Activated naive CD8-positive, alpha-beta T cell (primary cell): ENCODE measurements at regions not wholly inside any gene's neighbourhood (a gene's known extent, or its start where the extent isn't known, plus 50 kb on each side); places are given as distances from the start of the nearest gene placed in this dataset.

Experiments used
- H3K27ac Mint-ChIP-seq: one replicate; pipeline ENCODE4 v1.8.0; 2021; ENCODE audit warnings: mixed read lengths
- H3K27me3 Mint-ChIP-seq: one replicate; pipeline ENCODE4 v1.8.0; 2021; ENCODE audit warnings: mixed read lengths
- H3K36me3 Mint-ChIP-seq: one replicate; pipeline ENCODE4 v1.8.0; 2021; ENCODE audit warnings: mixed read lengths
- H3K4me1 Mint-ChIP-seq: one replicate; pipeline ENCODE4 v1.8.0; 2021; ENCODE audit warnings: low read depth, mixed read lengths
- H3K4me3 Mint-ChIP-seq: one replicate; pipeline ENCODE4 v1.8.0; 2021; ENCODE audit warnings: mild to moderate bottlenecking, mixed read lengths
- H3K9me3 Mint-ChIP-seq: one replicate; pipeline ENCODE4 v1.8.0; 2021; ENCODE audit warnings: low read depth, mixed read lengths

- Mint-ChIP-seq H3K9me3 (no peaks in the 10 kb centered on the region), H3K4me1 (peaks cover 38% of the 10 kb centered on the region), H3K27ac (no peak overlapping the region), H3K27me3 (no peaks in the 10 kb centered on the region), H3K36me3 (no peaks in the 10 kb centered on the region), H3K4me3 (no peak overlapping the region)
Observed at GRCh38 chr4:184315675-184316359, 98.1 kb upstream of the ENPP6 start.

GRCh38 chr4:184313702-184314659 is 96.3 kb upstream of the ENPP6 start:
- Mint-ChIP-seq H3K9me3 (no peaks in the 10 kb centered on the region), H3K4me1 (peaks cover 39% of the 10 kb centered on the region), H3K27me3 (no peaks in the 10 kb centered on the region), H3K27ac (peak overlapping the region; percentile 58), H3K36me3 (no peaks in the 10 kb centered on the region), H3K4me3 (peak overlapping the region; percentile 12)

GRCh38 chr4:184313058-184313581 is 95.4 kb upstream of the ENPP6 start:
- Mint-ChIP-seq H3K27ac (no peak overlapping the region), H3K27me3 (no peaks in the 10 kb centered on the region), H3K36me3 (no peaks in the 10 kb centered on the region), H3K4me1 (peaks cover 39% of the 10 kb centered on the region), H3K9me3 (no peaks in the 10 kb centered on the region), H3K4me3 (no peak overlapping the region)

- Mint-ChIP-seq H3K27ac (peak overlapping the region; percentile 5), H3K4me3 (no peak overlapping the region), H3K27me3 (no peaks in the 10 kb centered on the region), H3K4me1 (peaks cover 38% of the 10 kb centered on the region), H3K36me3 (no peaks in the 10 kb centered on the region), H3K9me3 (no peaks in the 10 kb centered on the region)
Observed at GRCh38 chr4:184312126-184312525, 94.5 kb upstream of the ENPP6 start.

GRCh38 chr4:184310881-184311709 is 93.4 kb upstream of the ENPP6 start:
- no peaks in the 10 kb centered on the region for H3K27me3 Mint-ChIP-seq
- H3K4me1 Mint-ChIP-seq = peaks cover 37% of the 10 kb centered on the region
- no peaks in the 10 kb centered on the region for H3K9me3 Mint-ChIP-seq
- no peaks in the 10 kb centered on the region for H3K36me3 Mint-ChIP-seq
- no peak overlapping the region for H3K27ac Mint-ChIP-seq
- no peak overlapping the region for H3K4me3 Mint-ChIP-seq

GRCh38 chr4:184310171-184310567 is 92.5 kb upstream of the ENPP6 start:
- Mint-ChIP-seq H3K27ac (peak overlapping the region; percentile 41), H3K27me3 (no peaks in the 10 kb centered on the region), H3K4me3 (peak overlapping the region; percentile 8), H3K9me3 (no peaks in the 10 kb centered on the region), H3K36me3 (no peaks in the 10 kb centered on the region), H3K4me1 (peaks cover 37% of the 10 kb centered on the region)

GRCh38 chr4:184309241-184310170 is 91.8 kb upstream of the ENPP6 start:
- Mint-ChIP-seq H3K9me3 (peaks cover 3% of the 10 kb centered on the region), H3K27ac (peak overlapping the region; percentile 41), H3K4me3 (peak overlapping the region; percentile 15), H3K36me3 (peaks cover 2% of the 10 kb centered on the region), H3K4me1 (peaks cover 37% of the 10 kb centered on the region), H3K27me3 (no peaks in the 10 kb centered on the region)

GRCh38 chr4:184306949-184307348 is 89.3 kb upstream of the ENPP6 start:
- Mint-ChIP-seq H3K27ac (no peak overlapping the region), H3K27me3 (no peaks in the 10 kb centered on the region), H3K4me1 (peaks cover 24% of the 10 kb centered on the region), H3K36me3 (peaks cover 6% of the 10 kb centered on the region), H3K9me3 (peaks cover 3% of the 10 kb centered on the region), H3K4me3 (no peak overlapping the region)

GRCh38 chr4:184306470-184306869 is 88.8 kb upstream of the ENPP6 start:
- peaks cover 6% of the 10 kb centered on the region for H3K36me3 Mint-ChIP-seq
- no peaks in the 10 kb centered on the region for H3K27me3 Mint-ChIP-seq
- H3K9me3 Mint-ChIP-seq = peaks cover 3% of the 10 kb centered on the region
- peaks cover 24% of the 10 kb centered on the region for H3K4me1 Mint-ChIP-seq
- H3K4me3 Mint-ChIP-seq = no peak overlapping the region
- H3K27ac Mint-ChIP-seq = no peak overlapping the region

- Mint-ChIP-seq H3K27me3 (no peaks in the 10 kb centered on the region), H3K36me3 (peaks cover 6% of the 10 kb centered on the region), H3K27ac (no peak overlapping the region), H3K4me1 (no peaks in the 10 kb centered on the region), H3K4me3 (no peak overlapping the region), H3K9me3 (peaks cover 3% of the 10 kb centered on the region)
Observed at GRCh38 chr4:184300816-184301215, 83.1 kb upstream of the ENPP6 start.

GRCh38 chr4:184298254-184298653 is 80.6 kb upstream of the ENPP6 start:
- H3K27ac Mint-ChIP-seq = no peak overlapping the region
- peaks cover 4% of the 10 kb centered on the region for H3K36me3 Mint-ChIP-seq
- no peak overlapping the region for H3K4me3 Mint-ChIP-seq
- H3K9me3 Mint-ChIP-seq = no peaks in the 10 kb centered on the region
- H3K27me3 Mint-ChIP-seq = peaks cover 2% of the 10 kb centered on the region
- peaks cover 2% of the 10 kb centered on the region for H3K4me1 Mint-ChIP-seq

- H3K9me3 Mint-ChIP-seq = no peaks in the 10 kb centered on the region
- no peak overlapping the region for H3K27ac Mint-ChIP-seq
- no peak overlapping the region for H3K4me3 Mint-ChIP-seq
Observed at GRCh38 chr4:184295206-184295605, 77.5 kb upstream of the ENPP6 start.

GRCh38 chr4:184294606-184295133 is 77.0 kb upstream of the ENPP6 start:
- H3K27ac Mint-ChIP-seq = no peak overlapping the region
- H3K36me3 Mint-ChIP-seq = no peaks in the 10 kb centered on the region
- peaks cover 2% of the 10 kb centered on the region for H3K27me3 Mint-ChIP-seq
- H3K4me3 Mint-ChIP-seq = no peak overlapping the region
- H3K4me1 Mint-ChIP-seq = peaks cover 16% of the 10 kb centered on the region
- no peaks in the 10 kb centered on the region for H3K9me3 Mint-ChIP-seq

More at GRCh38 chr4:184295206-184295605, 77.5 kb upstream of the ENPP6 start:
- H3K36me3 Mint-ChIP-seq = no peaks in the 10 kb centered on the region
- H3K27me3 Mint-ChIP-seq = peaks cover 2% of the 10 kb centered on the region
- H3K4me1 Mint-ChIP-seq = peaks cover 11% of the 10 kb centered on the region
